HCT116 (cell line): ENCODE measurements at regions not wholly inside any gene's neighbourhood (a gene's known extent, or its start where the extent isn't known, plus 50 kb on each side); places are given as distances from the start of the nearest gene placed in this dataset.

ENCODE experiments used
- ATAC-seq: fragments of 200-7000 bp; cut with Tn5 transposase; 2 replicates; pipeline ENCODE4 v1.9.1; 2020; ENCODE audit warnings: mild to moderate bottlenecking, moderate library complexity
- BruUV-seq: library from RNA; stranded (reverse); fragments of 400-500 nt; replicated peaks from 2 replicates; lab custom pipeline; 2021; lab: Mats Ljungman, UMichigan
- CTCF ChIA-PET: fragments of 300-600 bp; sonication (Branson Sonifier 250); formaldehyde crosslinking; loops from one replicate; lab custom pipeline; 2021; ENCODE audit warnings: antibody characterized with exemption; lab: Charles Lee
- POLR2A ChIA-PET: fragments of 300-600, 350-600 bp; sonication (Branson Sonifier 250); formaldehyde crosslinking; loops from one replicate; lab custom pipeline; 2021; ENCODE audit warnings: antibody characterized with exemption; lab: Charles Lee
- RAD21 ChIA-PET, 2 experiments: fragments of 300-600 bp; sonication (Branson Sonifier 250); formaldehyde crosslinking; loops; one replicate each; lab custom pipeline; 2023; ENCODE audit warnings: low total read pairs in 2 of 2; ENCODE audit not compliant: uncharacterized antibody in 2 of 2, unreplicated experiment in 2 of 2, low non-redundant PET in 1 of 2; lab: Charles Lee
- DNase-seq: peaks from one replicate; pipeline ENCODE4 v3.0.0-alpha.2; 2010; ENCODE audit warnings: low read depth, low spot score
- H2AFZ ChIP-seq: fragments of 200-600 bp; shearing (Covaris generic), sonication (generic); 2 replicates; pipeline ENCODE4 v1.6.1; 2017; ENCODE audit warnings: low read depth, mixed run types, mixed read lengths, antibody characterized with exemption, low read length; ENCODE audit not compliant: poor library complexity, severe bottlenecking
- H3K27ac ChIP-seq: 2 replicates; pipeline ENCODE4 v1.5.1; 2012; ENCODE audit warnings: low read depth, low read length
- H3K27me3 ChIP-seq: fragments of 200-600 bp; sonication (generic); 2 replicates; pipeline ENCODE4 v1.6.1; 2016; ENCODE audit warnings: mixed run types, low read length, mixed read lengths; ENCODE audit not compliant: insufficient read depth
- H3K36me3 ChIP-seq, 2 experiments: fragments of 200-500 bp in 1 of 2; fragments of 200-600 bp in 1 of 2; sonication (Bioruptor generic) in 1 of 2; sonication (generic) in 1 of 2; 2 replicates each; pipeline versions ENCODE4 v1.5.1 to v1.6.1; 2014 to 2016; ENCODE audit warnings: low read length in 2 of 2, inconsistent platforms in 1 of 2, mixed read lengths in 1 of 2, mixed run types in 1 of 2; ENCODE audit not compliant: insufficient read depth in 2 of 2, control insufficient read depth in 1 of 2
- H3K4me1 ChIP-seq, 2 experiments: fragments of 200-600 bp in 1 of 2; sonication (generic) in 1 of 2; 2 replicates each; pipeline versions ENCODE4 v1.5.1 to v1.6.1; 2012 to 2017; ENCODE audit warnings: low read length in 2 of 2, inconsistent platforms in 1 of 2, mild to moderate bottlenecking in 1 of 2, mixed read lengths in 1 of 2, mixed run types in 1 of 2, moderate library complexity in 1 of 2; ENCODE audit not compliant: insufficient read depth in 2 of 2, control insufficient read depth in 1 of 2
- H3K4me2 ChIP-seq: fragments of 200-600 bp; sonication (generic); 2 replicates; pipeline ENCODE4 v1.6.1; 2017; ENCODE audit warnings: mixed run types, low read length, mixed read lengths
- H3K4me3 ChIP-seq, 2 experiments: fragments of 200-600 bp in 1 of 2; sonication (generic) in 1 of 2; replicated peaks in 1 of 2; 2 replicates each; pipeline ENCODE4 v1.5.1; 2011 to 2016; ENCODE audit warnings: low read length in 2 of 2, control low read depth in 1 of 2, low read depth in 1 of 2, mild to moderate bottlenecking in 1 of 2, mixed read lengths in 1 of 2, mixed run types in 1 of 2
- H3K79me2 ChIP-seq: fragments of 200-600 bp; sonication (generic); 2 replicates; pipeline ENCODE4 v1.6.1; 2017; ENCODE audit warnings: mild to moderate bottlenecking, mixed run types, low read length, moderate library complexity, mixed read lengths; ENCODE audit not compliant: insufficient read depth
- H3K9ac ChIP-seq: fragments of 200-600 bp; sonication (generic); 2 replicates; pipeline ENCODE4 v1.6.1; 2016; ENCODE audit warnings: low read length, mixed read lengths
- H3K9me2 ChIP-seq: fragments of 200-600 bp; sonication (generic), shearing (Covaris generic); 2 replicates; pipeline ENCODE4 v1.6.1; 2017; ENCODE audit warnings: mixed run types, mild to moderate bottlenecking, moderate library complexity; ENCODE audit not compliant: insufficient read depth
- H3K9me3 ChIP-seq, 2 experiments: fragments of 200-500 bp in 1 of 2; fragments of 200-600 bp in 1 of 2; sonication (Bioruptor generic) in 1 of 2; sonication (generic) in 1 of 2; 2 replicates each; pipeline ENCODE4 v1.6.1; 2014 to 2017; ENCODE audit warnings: low read length in 2 of 2, mixed read lengths in 2 of 2, inconsistent platforms in 1 of 2, low read depth in 1 of 2, mild to moderate bottlenecking in 1 of 2, mixed run types in 1 of 2, moderate library complexity in 1 of 2; ENCODE audit not compliant: control insufficient read depth in 1 of 2, insufficient read depth in 1 of 2
- H4K20me1 ChIP-seq: fragments of 200-600 bp; sonication (generic), shearing (Covaris generic); 2 replicates; pipeline ENCODE4 v1.6.1; 2017; ENCODE audit warnings: mixed run types, mild to moderate bottlenecking, moderate library complexity; ENCODE audit not compliant: insufficient read depth
- CBX3 ChIP-seq: IDR thresholded peaks from 2 replicates; pipeline ENCODE4 v1.6.1; 2012; ENCODE audit warnings: low read depth
- CEBPB ChIP-seq: IDR thresholded peaks from 2 replicates; pipeline ENCODE4 v1.6.1; 2012; ENCODE audit warnings: low read depth
- ELF1 ChIP-seq: IDR thresholded peaks from 2 replicates; pipeline ENCODE4 v1.6.1; 2012; ENCODE audit warnings: low read depth, borderline replicate concordance
- EZH2 ChIP-seq: fragments of 200-600 bp; sonication (generic); IDR thresholded peaks from 2 replicates; pipeline ENCODE4 v1.6.1; 2017; ENCODE audit warnings: antibody characterized with exemption, mixed run types
- EZH2phosphoT487 ChIP-seq: fragments of 200-600 bp; IDR thresholded peaks from 2 replicates; pipeline ENCODE4 v1.6.1; 2018; ENCODE audit warnings: antibody characterized with exemption, borderline replicate concordance
- FOSL1 ChIP-seq: IDR thresholded peaks from 2 replicates; pipeline ENCODE4 v1.6.1; 2012; ENCODE audit warnings: low read depth
- POLR2A ChIP-seq: IDR thresholded peaks from 2 replicates; pipeline ENCODE4 v1.7.0; 2011; ENCODE audit warnings: borderline replicate concordance; ENCODE audit not compliant: insufficient read depth, insufficient read length; ENCODE audit errors: extremely low read depth
- SIN3A ChIP-seq: IDR thresholded peaks from 2 replicates; pipeline ENCODE4 v1.6.1; 2012; ENCODE audit warnings: low read depth
- SP1 ChIP-seq: IDR thresholded peaks from 2 replicates; pipeline ENCODE4 v1.6.1; 2012; ENCODE audit warnings: low read depth
- SRF ChIP-seq: IDR thresholded peaks from 2 replicates; pipeline ENCODE4 v1.6.1; 2012; ENCODE audit warnings: low read depth
- ZFX ChIP-seq: fragments of 450-650 bp; IDR thresholded peaks from 2 replicates; pipeline ENCODE4 v1.6.1; 2017
- intact Hi-C: fragments of 100-400 bp; cut with micrococcal nuclease; formaldehyde crosslinking; loops from 2 replicates; pipeline ENCODE4 v1.10.0; 2022
- TF ChIP-seq, protein P1 (sequence below): IDR thresholded peaks from 2 replicates; pipeline ENCODE4 v1.6.1; 2012
- TF ChIP-seq, protein P2 (sequence below), 3 experiments: fragments of 200-600 bp in 1 of 3; sonication (generic) in 1 of 3; IDR thresholded peaks in 2 of 3; conservative IDR thresholded peaks in 1 of 3; 2 replicates each; pipeline ENCODE4 v1.5.1; 2012 to 2017; ENCODE audit warnings: low read depth in 2 of 3, low read length in 2 of 3, antibody characterized with exemption in 1 of 3, borderline replicate concordance in 1 of 3, control low read depth in 1 of 3, mild to moderate bottlenecking in 1 of 3, mixed read lengths in 1 of 3, mixed run types in 1 of 3, moderate library complexity in 1 of 3; ENCODE audit not compliant: insufficient read depth in 1 of 3
- TF ChIP-seq, protein P3 (sequence below): IDR thresholded peaks from 2 replicates; pipeline ENCODE4 v1.6.1; 2012; ENCODE audit warnings: low read depth
- TF ChIP-seq, protein P4 (sequence below): IDR thresholded peaks from 2 replicates; pipeline ENCODE4 v1.6.1; 2012

DNA sequence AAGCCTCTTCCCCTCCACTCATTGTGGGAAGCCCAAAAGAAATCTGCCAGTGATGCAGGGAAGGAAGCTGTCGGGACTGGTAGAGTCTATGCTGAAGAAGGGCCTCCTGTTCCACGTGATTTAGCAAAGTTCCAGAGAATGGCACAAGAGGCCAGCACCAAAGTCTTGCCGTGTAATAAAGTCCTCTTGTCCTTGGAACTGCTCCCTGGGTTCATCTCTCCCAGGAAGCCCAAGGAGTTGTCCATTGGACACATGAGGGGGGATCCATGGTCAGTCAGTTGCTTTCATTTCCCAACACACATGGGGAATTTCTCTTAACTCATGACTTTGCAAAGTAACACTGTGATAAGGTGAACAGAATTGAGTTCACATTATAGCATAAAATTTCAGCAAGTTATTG is 116.1 kb upstream of the RAB4A start:
- RAD21 ChIA-PET, result no interaction called here
- Histone ChIP-seq H3K9me3 (no peaks in the 10 kb centered on the region), H3K4me3 (no peak overlapping the region), H4K20me1 (no peaks in the 10 kb centered on the region), H3K27ac (no peak overlapping the region), H3K4me2 (no peak overlapping the region), H3K4me1 (no peaks in the 10 kb centered on the region), H3K9me2 (no peaks in the 10 kb centered on the region), H3K27me3 (no peaks in the 10 kb centered on the region), H2AFZ (no peak overlapping the region), H3K79me2 (no peaks in the 10 kb centered on the region), H3K36me3 (no peaks in the 10 kb centered on the region), H3K9ac (no peak overlapping the region)
- ATAC-seq (no peak), DNase-seq (no peak)
- POLR2A ChIA-PET, result no interaction called here
- CTCF ChIA-PET, result no interaction called here
- intact Hi-C loops, result no loop called here
- BruUV-seq, result no TSS peak
- TF ChIP-seq ELF1 (no peak), FOSL1 (no peak), EZH2 (no peak), CBX3 (no peak), POLR2A (no peak), SIN3A (no peak)
- TF ChIP-seq, protein P1, sequence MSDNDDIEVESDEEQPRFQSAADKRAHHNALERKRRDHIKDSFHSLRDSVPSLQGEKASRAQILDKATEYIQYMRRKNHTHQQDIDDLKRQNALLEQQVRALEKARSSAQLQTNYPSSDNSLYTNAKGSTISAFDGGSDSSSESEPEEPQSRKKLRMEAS, result no peak

DNA sequence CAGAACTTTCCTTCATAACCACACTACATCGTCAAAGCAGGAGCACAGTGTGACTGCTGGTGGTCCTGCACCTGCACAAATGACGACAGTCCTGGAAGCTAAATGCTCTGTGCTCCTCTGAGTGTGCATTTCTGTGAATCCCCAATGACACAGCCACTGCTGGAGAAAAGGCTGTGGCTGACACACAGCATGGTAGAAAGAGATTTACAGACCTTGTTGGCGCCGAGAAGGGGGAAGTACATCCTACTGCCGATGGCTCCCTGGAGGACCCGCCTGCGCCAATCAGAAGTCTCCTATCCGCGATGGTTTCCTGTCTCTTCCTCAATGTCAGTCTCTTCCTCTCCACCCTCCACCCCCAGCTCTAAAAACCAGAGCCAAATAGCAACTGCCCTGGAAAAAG is 115.4 kb upstream of the RAB4A start:
- Histone ChIP-seq H3K9me3 (no peaks in the 10 kb centered on the region), H3K36me3 (no peaks in the 10 kb centered on the region), H3K79me2 (no peaks in the 10 kb centered on the region), H3K27me3 (no peaks in the 10 kb centered on the region), H3K9me2 (no peaks in the 10 kb centered on the region), H3K4me2 (no peak overlapping the region), H4K20me1 (no peaks in the 10 kb centered on the region), H3K4me1 (no peaks in the 10 kb centered on the region), H3K4me3 (no peak overlapping the region), H2AFZ (no peak overlapping the region), H3K27ac (no peak overlapping the region), H3K9ac (no peak overlapping the region)
- intact Hi-C loops, result no loop called here
- ChIA-PET CTCF (interaction anchor here (2.0 to 2.1 kb wide), 2 partner anchors 464 to 491 kb away, joined by 6 to 10 read pairs; no protein-coding TSS in a partner anchor), RAD21 (no interaction called here), POLR2A (no interaction called here)
- no peak for TF ChIP-seq POLR2A
- TF ChIP-seq, protein P1, result no peak
- TF ChIP-seq, protein P2, sequence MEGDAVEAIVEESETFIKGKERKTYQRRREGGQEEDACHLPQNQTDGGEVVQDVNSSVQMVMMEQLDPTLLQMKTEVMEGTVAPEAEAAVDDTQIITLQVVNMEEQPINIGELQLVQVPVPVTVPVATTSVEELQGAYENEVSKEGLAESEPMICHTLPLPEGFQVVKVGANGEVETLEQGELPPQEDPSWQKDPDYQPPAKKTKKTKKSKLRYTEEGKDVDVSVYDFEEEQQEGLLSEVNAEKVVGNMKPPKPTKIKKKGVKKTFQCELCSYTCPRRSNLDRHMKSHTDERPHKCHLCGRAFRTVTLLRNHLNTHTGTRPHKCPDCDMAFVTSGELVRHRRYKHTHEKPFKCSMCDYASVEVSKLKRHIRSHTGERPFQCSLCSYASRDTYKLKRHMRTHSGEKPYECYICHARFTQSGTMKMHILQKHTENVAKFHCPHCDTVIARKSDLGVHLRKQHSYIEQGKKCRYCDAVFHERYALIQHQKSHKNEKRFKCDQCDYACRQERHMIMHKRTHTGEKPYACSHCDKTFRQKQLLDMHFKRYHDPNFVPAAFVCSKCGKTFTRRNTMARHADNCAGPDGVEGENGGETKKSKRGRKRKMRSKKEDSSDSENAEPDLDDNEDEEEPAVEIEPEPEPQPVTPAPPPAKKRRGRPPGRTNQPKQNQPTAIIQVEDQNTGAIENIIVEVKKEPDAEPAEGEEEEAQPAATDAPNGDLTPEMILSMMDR (IDR thresholded peaks at IDR 0.05 in 2 of 3, conservative IDR thresholded peaks at IDR 0.05 in 1 of 3; ENCODE audit: borderline replicate concordance in 1 of 3, insufficient read depth in 1 of 3, low read depth in 2 of 3, low read length in 2 of 3), result no peak
- TF ChIP-seq, protein P3, sequence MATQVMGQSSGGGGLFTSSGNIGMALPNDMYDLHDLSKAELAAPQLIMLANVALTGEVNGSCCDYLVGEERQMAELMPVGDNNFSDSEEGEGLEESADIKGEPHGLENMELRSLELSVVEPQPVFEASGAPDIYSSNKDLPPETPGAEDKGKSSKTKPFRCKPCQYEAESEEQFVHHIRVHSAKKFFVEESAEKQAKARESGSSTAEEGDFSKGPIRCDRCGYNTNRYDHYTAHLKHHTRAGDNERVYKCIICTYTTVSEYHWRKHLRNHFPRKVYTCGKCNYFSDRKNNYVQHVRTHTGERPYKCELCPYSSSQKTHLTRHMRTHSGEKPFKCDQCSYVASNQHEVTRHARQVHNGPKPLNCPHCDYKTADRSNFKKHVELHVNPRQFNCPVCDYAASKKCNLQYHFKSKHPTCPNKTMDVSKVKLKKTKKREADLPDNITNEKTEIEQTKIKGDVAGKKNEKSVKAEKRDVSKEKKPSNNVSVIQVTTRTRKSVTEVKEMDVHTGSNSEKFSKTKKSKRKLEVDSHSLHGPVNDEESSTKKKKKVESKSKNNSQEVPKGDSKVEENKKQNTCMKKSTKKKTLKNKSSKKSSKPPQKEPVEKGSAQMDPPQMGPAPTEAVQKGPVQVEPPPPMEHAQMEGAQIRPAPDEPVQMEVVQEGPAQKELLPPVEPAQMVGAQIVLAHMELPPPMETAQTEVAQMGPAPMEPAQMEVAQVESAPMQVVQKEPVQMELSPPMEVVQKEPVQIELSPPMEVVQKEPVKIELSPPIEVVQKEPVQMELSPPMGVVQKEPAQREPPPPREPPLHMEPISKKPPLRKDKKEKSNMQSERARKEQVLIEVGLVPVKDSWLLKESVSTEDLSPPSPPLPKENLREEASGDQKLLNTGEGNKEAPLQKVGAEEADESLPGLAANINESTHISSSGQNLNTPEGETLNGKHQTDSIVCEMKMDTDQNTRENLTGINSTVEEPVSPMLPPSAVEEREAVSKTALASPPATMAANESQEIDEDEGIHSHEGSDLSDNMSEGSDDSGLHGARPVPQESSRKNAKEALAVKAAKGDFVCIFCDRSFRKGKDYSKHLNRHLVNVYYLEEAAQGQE, result no peak
- no peak for TF ChIP-seq EZH2phosphoT487
- TF ChIP-seq SRF, result no peak
- TF ChIP-seq CBX3, result no peak
- TF ChIP-seq ZFX, result no peak
- no peak for TF ChIP-seq ELF1
- no peak for TF ChIP-seq SP1
- TF ChIP-seq, protein P4, sequence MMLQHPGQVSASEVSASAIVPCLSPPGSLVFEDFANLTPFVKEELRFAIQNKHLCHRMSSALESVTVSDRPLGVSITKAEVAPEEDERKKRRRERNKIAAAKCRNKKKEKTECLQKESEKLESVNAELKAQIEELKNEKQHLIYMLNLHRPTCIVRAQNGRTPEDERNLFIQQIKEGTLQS, result no peak
- TF ChIP-seq CEBPB, result no peak
- BruUV-seq, result no TSS peak
- ATAC-seq (no peak), DNase-seq (no peak)
